ENCODE measurements at regions not wholly inside any gene's neighbourhood (a gene's known extent, or its start where the extent isn't known, plus 50 kb on each side); places are given as distances from the start of the nearest gene placed in this dataset.
"Not testable (repeated sequence)": the region's sequence is repeated elsewhere in the genome, so short reads cannot be mapped to it uniquely, and the experiment has no call there.

- Histone ChIP-seq H3K9me3 (ENCODE audit: control insufficient read depth in 1 of 2, low read length in 2 of 2) (no peaks in the 10 kb centered on the region), H3K36me3 (ENCODE audit: control insufficient read depth in 1 of 2, insufficient read depth in 2 of 2, low read length in 2 of 2) (no peaks in the 10 kb centered on the region), H3K4me3 (ENCODE audit: low read depth in 1 of 2, low read length in 2 of 2) (no peak overlapping the region), H3K4me1 (ENCODE audit: control insufficient read depth in 1 of 2, insufficient read depth in 2 of 2, low read length in 2 of 2) (peaks cover 0 to 4% of the 10 kb centered on the region in 2 donors), H3K27ac (ENCODE audit: low read depth, low read length) (no peak overlapping the region), H3K9ac (ENCODE audit: low read depth in 1 of 2, low read length in 2 of 2) (no peak overlapping the region), H3K27me3 (ENCODE audit: control insufficient read depth in 1 of 2, insufficient read depth in 2 of 2, low read length in 2 of 2) (no peaks in the 10 kb centered on the region)
These were observed 250.0 kb downstream of the DLL1 start for GRCh38 chr6:170040906-170041305.

GRCh38 chr6:170040115-170040500 lies 250.8 kb downstream of the DLL1 start:
- Histone ChIP-seq H3K9ac (ENCODE audit: low read depth in 1 of 2, low read length in 2 of 2) (no peak overlapping the region), H3K9me3 (ENCODE audit: control insufficient read depth in 1 of 2, low read length in 2 of 2) (no peaks in the 10 kb centered on the region), H3K36me3 (ENCODE audit: control insufficient read depth in 1 of 2, insufficient read depth in 2 of 2, low read length in 2 of 2) (no peaks in the 10 kb centered on the region), H3K4me3 (ENCODE audit: low read depth in 1 of 2, low read length in 2 of 2) (no peak overlapping the region), H3K27ac (ENCODE audit: low read depth, low read length) (no peak overlapping the region), H3K4me1 (ENCODE audit: control insufficient read depth in 1 of 2, insufficient read depth in 2 of 2, low read length in 2 of 2) (peaks cover 0 to 4% of the 10 kb centered on the region in 2 donors), H3K27me3 (ENCODE audit: control insufficient read depth in 1 of 2, insufficient read depth in 2 of 2, low read length in 2 of 2) (no peaks in the 10 kb centered on the region)

GRCh38 chr6:170039156-170040114 lies 251.4 kb downstream of the DLL1 start:
- Histone ChIP-seq H3K36me3 (ENCODE audit: control insufficient read depth in 1 of 2, insufficient read depth in 2 of 2, low read length in 2 of 2) (no peaks in the 10 kb centered on the region), H3K9ac (ENCODE audit: low read depth in 1 of 2, low read length in 2 of 2) (no peak overlapping the region), H3K27ac (ENCODE audit: low read depth, low read length) (no peak overlapping the region), H3K9me3 (ENCODE audit: control insufficient read depth in 1 of 2, low read length in 2 of 2) (no peaks in the 10 kb centered on the region), H3K4me1 (ENCODE audit: control insufficient read depth in 1 of 2, insufficient read depth in 2 of 2, low read length in 2 of 2) (peaks cover 0 to 4% of the 10 kb centered on the region in 2 donors), H3K4me3 (ENCODE audit: low read depth in 1 of 2, low read length in 2 of 2) (no peak overlapping the region), H3K27me3 (ENCODE audit: control insufficient read depth in 1 of 2, insufficient read depth in 2 of 2, low read length in 2 of 2) (no peaks in the 10 kb centered on the region)

GRCh38 chr6:170038708-170039107 lies 252.2 kb downstream of the DLL1 start:
- Histone ChIP-seq H3K4me3 (ENCODE audit: low read depth in 1 of 2, low read length in 2 of 2) (no peak overlapping the region), H3K27me3 (ENCODE audit: control insufficient read depth in 1 of 2, insufficient read depth in 2 of 2, low read length in 2 of 2) (no peaks in the 10 kb centered on the region), H3K9ac (ENCODE audit: low read depth in 1 of 2, low read length in 2 of 2) (no peak overlapping the region), H3K27ac (ENCODE audit: low read depth, low read length) (no peak overlapping the region), H3K9me3 (ENCODE audit: control insufficient read depth in 1 of 2, low read length in 2 of 2) (no peaks in the 10 kb centered on the region), H3K36me3 (ENCODE audit: control insufficient read depth in 1 of 2, insufficient read depth in 2 of 2, low read length in 2 of 2) (no peaks in the 10 kb centered on the region), H3K4me1 (ENCODE audit: control insufficient read depth in 1 of 2, insufficient read depth in 2 of 2, low read length in 2 of 2) (peaks cover 0 to 4% of the 10 kb centered on the region in 2 donors)

DNA sequence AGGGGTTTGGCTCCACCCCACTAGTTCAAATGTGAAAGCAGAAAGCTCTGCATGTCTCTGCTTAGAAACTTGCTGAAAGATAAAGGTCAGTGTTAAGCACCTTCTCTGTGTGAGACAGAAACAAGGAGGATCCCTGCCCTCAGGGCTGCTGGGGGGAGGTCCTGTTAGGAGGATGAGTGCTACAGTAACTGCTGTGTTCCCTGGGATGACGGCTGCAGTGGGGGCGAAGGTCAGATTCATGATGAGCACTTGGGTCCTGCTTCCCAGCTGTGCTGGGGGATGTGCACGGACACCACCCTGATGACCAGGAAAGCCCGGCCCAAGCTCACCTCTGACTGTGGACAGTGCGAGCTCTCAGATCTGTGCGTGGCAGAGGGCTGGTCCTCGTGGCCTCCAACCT lies 252.6 kb downstream of the DLL1 start:
- H3K27ac ChIP-seq (ENCODE audit: low read depth, low read length) = peak overlapping the region; percentile 16
- H3K9ac ChIP-seq (ENCODE audit: low read depth in 1 of 2, low read length in 2 of 2) = no peak overlapping the region
- H3K36me3 ChIP-seq (ENCODE audit: control insufficient read depth in 1 of 2, insufficient read depth in 2 of 2, low read length in 2 of 2) = no peaks in the 10 kb centered on the region
- no peak overlapping the region for H3K4me3 ChIP-seq (ENCODE audit: low read depth in 1 of 2, low read length in 2 of 2)
- H3K4me1 ChIP-seq (ENCODE audit: control insufficient read depth in 1 of 2, insufficient read depth in 2 of 2, low read length in 2 of 2) = peaks cover 0 to 4% of the 10 kb centered on the region in 2 donors
- H3K9me3 ChIP-seq (ENCODE audit: control insufficient read depth in 1 of 2, low read length in 2 of 2) = no peaks in the 10 kb centered on the region
- no peaks in the 10 kb centered on the region for H3K27me3 ChIP-seq (ENCODE audit: control insufficient read depth in 1 of 2, insufficient read depth in 2 of 2, low read length in 2 of 2)

- H3K36me3 ChIP-seq (ENCODE audit: control insufficient read depth in 1 of 2, insufficient read depth in 2 of 2, low read length in 2 of 2) = no peaks in the 10 kb centered on the region
- no peaks in the 10 kb centered on the region for H3K9me3 ChIP-seq (ENCODE audit: control insufficient read depth in 1 of 2, low read length in 2 of 2)
- H3K9ac ChIP-seq (ENCODE audit: low read depth in 1 of 2, low read length in 2 of 2) = no peak overlapping the region
- H3K4me3 ChIP-seq (ENCODE audit: low read depth in 1 of 2, low read length in 2 of 2) = no peak overlapping the region
- H3K4me1 ChIP-seq (ENCODE audit: control insufficient read depth in 1 of 2, insufficient read depth in 2 of 2, low read length in 2 of 2) = peaks cover 0 to 4% of the 10 kb centered on the region in 2 donors
- H3K27me3 ChIP-seq (ENCODE audit: control insufficient read depth in 1 of 2, insufficient read depth in 2 of 2, low read length in 2 of 2) = no peaks in the 10 kb centered on the region
- H3K27ac ChIP-seq (ENCODE audit: low read depth, low read length) = peak overlapping the region; percentile 35
These were observed 253.2 kb downstream of the DLL1 start for GRCh38 chr6:170037541-170038250.

- H3K27ac ChIP-seq (ENCODE audit: low read depth, low read length) = no peak overlapping the region
- no peak overlapping the region for H3K4me3 ChIP-seq (ENCODE audit: low read depth in 1 of 2, low read length in 2 of 2)
- H3K4me1 ChIP-seq (ENCODE audit: control insufficient read depth in 1 of 2, insufficient read depth in 2 of 2, low read length in 2 of 2) = peaks cover 0 to 4% of the 10 kb centered on the region in 2 donors
- H3K36me3 ChIP-seq (ENCODE audit: control insufficient read depth in 1 of 2, insufficient read depth in 2 of 2, low read length in 2 of 2) = no peaks in the 10 kb centered on the region
- no peak overlapping the region for H3K9ac ChIP-seq (ENCODE audit: low read depth in 1 of 2, low read length in 2 of 2)
- H3K9me3 ChIP-seq (ENCODE audit: control insufficient read depth in 1 of 2, low read length in 2 of 2) = no peaks in the 10 kb centered on the region
- no peaks in the 10 kb centered on the region for H3K27me3 ChIP-seq (ENCODE audit: control insufficient read depth in 1 of 2, insufficient read depth in 2 of 2, low read length in 2 of 2)
These were observed 254.0 kb downstream of the DLL1 start for GRCh38 chr6:170036916-170037315.

- not testable (repeated sequence) for H3K4me3 ChIP-seq (ENCODE audit: low read depth in 1 of 2, low read length in 2 of 2); H3K9ac ChIP-seq (ENCODE audit: low read depth in 1 of 2, low read length in 2 of 2); H3K36me3 ChIP-seq (ENCODE audit: control insufficient read depth in 1 of 2, insufficient read depth in 2 of 2, low read length in 2 of 2); H3K4me1 ChIP-seq (ENCODE audit: control insufficient read depth in 1 of 2, insufficient read depth in 2 of 2, low read length in 2 of 2); H3K27ac ChIP-seq (ENCODE audit: low read depth, low read length); H3K27me3 ChIP-seq (ENCODE audit: control insufficient read depth in 1 of 2, insufficient read depth in 2 of 2, low read length in 2 of 2); H3K9me3 ChIP-seq (ENCODE audit: control insufficient read depth in 1 of 2, low read length in 2 of 2)
These were observed 254.5 kb downstream of the DLL1 start for GRCh38 chr6:170036367-170036766.

DNA sequence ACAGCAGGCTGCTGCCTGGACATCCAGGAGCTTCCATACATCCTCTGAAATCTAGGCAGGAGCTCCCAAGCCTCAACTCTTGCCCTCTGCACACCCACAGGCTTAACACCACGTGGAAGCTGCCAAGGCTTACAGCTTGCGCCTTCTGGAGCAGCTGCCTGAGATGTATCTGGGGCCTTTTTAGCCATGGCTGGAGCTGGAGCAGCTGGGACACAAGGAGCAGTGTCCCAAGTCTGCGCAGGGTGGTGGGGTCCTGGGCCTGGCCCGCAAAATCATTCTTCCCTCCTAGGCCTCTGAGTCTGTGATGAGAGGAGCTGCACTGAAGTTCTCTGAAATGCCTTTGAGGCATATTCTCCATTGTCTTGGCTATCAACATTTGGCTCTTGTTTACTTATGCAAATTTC lies 255.0 kb downstream of the DLL1 start:
- no peak overlapping the region for H3K4me3 ChIP-seq (ENCODE audit: low read depth in 1 of 2, low read length in 2 of 2)
- H3K27ac ChIP-seq (ENCODE audit: low read depth, low read length) = no peak overlapping the region
- no peak overlapping the region for H3K9ac ChIP-seq (ENCODE audit: low read depth in 1 of 2, low read length in 2 of 2)
- H3K4me1 ChIP-seq (ENCODE audit: control insufficient read depth in 1 of 2, insufficient read depth in 2 of 2, low read length in 2 of 2) = peaks cover 0 to 4% of the 10 kb centered on the region in 2 donors
- no peaks in the 10 kb centered on the region for H3K27me3 ChIP-seq (ENCODE audit: control insufficient read depth in 1 of 2, insufficient read depth in 2 of 2, low read length in 2 of 2)
- no peaks in the 10 kb centered on the region for H3K36me3 ChIP-seq (ENCODE audit: control insufficient read depth in 1 of 2, insufficient read depth in 2 of 2, low read length in 2 of 2)
- no peaks in the 10 kb centered on the region for H3K9me3 ChIP-seq (ENCODE audit: control insufficient read depth in 1 of 2, low read length in 2 of 2)

GRCh38 chr6:170035044-170035443 lies 255.8 kb downstream of the DLL1 start:
- Histone ChIP-seq H3K27ac (ENCODE audit: low read depth, low read length) (no peak overlapping the region), H3K27me3 (ENCODE audit: control insufficient read depth in 1 of 2, insufficient read depth in 2 of 2, low read length in 2 of 2) (no peaks in the 10 kb centered on the region), H3K9me3 (ENCODE audit: control insufficient read depth in 1 of 2, low read length in 2 of 2) (no peaks in the 10 kb centered on the region)

More at GRCh38 chr6:170035044-170035443, 255.8 kb downstream of the DLL1 start:
- Histone ChIP-seq H3K4me3 (ENCODE audit: low read depth in 1 of 2, low read length in 2 of 2) (no peak overlapping the region), H3K36me3 (ENCODE audit: control insufficient read depth in 1 of 2, insufficient read depth in 2 of 2, low read length in 2 of 2) (no peaks in the 10 kb centered on the region), H3K4me1 (ENCODE audit: control insufficient read depth in 1 of 2, insufficient read depth in 2 of 2, low read length in 2 of 2) (peaks cover 0 to 4% of the 10 kb centered on the region in 2 donors), H3K9ac (ENCODE audit: low read depth in 1 of 2, low read length in 2 of 2) (no peak overlapping the region)

All from duodenal mucosa (tissue), 2 donors.